Transverse colon (tissue), 3 donors: ENCODE measurements at regions not wholly inside any gene's neighbourhood (a gene's known extent, or its start where the extent isn't known, plus 50 kb on each side); places are given as distances from the start of the nearest gene placed in this dataset.

ENCODE experiments used
- CTCF ChIP-seq, 5 experiments: fragments of 200-600 bp in 3 of 5; fragments of 450-650 bp in 2 of 5; sonication (generic) in 3 of 5; IDR thresholded peaks; 1 replicate in 2 of 5; 2 replicates in 3 of 5; pipeline ENCODE4 v1.5.1; 2016 to 2017; ENCODE audit warnings: antibody characterized with exemption in 5 of 5, inconsistent platforms in 3 of 5, mild to moderate bottlenecking in 2 of 5, moderate library complexity in 1 of 5
- EP300 ChIP-seq: sonication (generic); formaldehyde crosslinking; IDR thresholded peaks from one replicate; pipeline ENCODE4 v1.6.1; 2017; ENCODE audit warnings: antibody characterized with exemption, low read depth
- POLR2A ChIP-seq: fragments of 450-650 bp; IDR thresholded peaks from one replicate; pipeline ENCODE4 v1.6.1; 2016; ENCODE audit warnings: antibody characterized with exemption, mild to moderate bottlenecking, moderate library complexity

GRCh38 chr12:58413794-58414193 is 472.4 kb downstream of the ATP23 start:
- no peak for TF ChIP-seq EP300
- TF ChIP-seq POLR2A, result no peak
- TF ChIP-seq CTCF (IDR thresholded peaks at IDR 0.05), result no peak
